HG03060 (cell line): ENCODE measurements at regions not wholly inside any gene's neighbourhood (a gene's known extent, or its start where the extent isn't known, plus 50 kb on each side); places are given as distances from the start of the nearest gene placed in this dataset.

ENCODE experiments used
- ATAC-seq: cut with Tn5 transposase; IDR thresholded peaks from one replicate; pipeline ENCODE4 v1.9.1; 2021; ENCODE audit warnings: low read depth, moderate number of reproducible peaks; ENCODE audit not compliant: unreplicated experiment

GRCh38 chr11:24295360-24295759, 201.5 kb upstream of the LUZP2 start:
- ATAC-seq, result no peak

GRCh38 chr11:24297461-24297860, 199.4 kb upstream of the LUZP2 start:
- ATAC-seq, result no peak

DNA sequence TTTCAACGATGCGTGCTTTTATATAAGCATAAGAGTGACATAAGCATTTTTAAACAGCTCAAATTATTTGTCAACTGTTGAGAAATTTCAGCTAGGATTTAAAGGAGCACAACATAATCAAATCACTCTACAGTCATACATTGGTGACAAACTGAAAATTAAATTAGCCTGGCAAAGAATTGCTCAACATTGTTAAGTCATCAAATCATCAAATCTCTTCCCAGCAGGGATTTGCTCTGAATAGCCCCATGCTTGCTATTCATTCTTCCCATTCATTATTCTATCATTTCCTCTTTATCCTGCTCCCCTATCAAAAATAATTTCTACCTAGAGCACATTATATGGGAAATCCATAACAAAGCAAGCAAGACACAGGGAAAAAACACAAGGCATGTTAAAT, 198.7 kb upstream of the LUZP2 start:
- ATAC-seq, result no peak

GRCh38 chr11:24311974-24312373, 184.9 kb upstream of the LUZP2 start:
- ATAC-seq, result no peak

DNA sequence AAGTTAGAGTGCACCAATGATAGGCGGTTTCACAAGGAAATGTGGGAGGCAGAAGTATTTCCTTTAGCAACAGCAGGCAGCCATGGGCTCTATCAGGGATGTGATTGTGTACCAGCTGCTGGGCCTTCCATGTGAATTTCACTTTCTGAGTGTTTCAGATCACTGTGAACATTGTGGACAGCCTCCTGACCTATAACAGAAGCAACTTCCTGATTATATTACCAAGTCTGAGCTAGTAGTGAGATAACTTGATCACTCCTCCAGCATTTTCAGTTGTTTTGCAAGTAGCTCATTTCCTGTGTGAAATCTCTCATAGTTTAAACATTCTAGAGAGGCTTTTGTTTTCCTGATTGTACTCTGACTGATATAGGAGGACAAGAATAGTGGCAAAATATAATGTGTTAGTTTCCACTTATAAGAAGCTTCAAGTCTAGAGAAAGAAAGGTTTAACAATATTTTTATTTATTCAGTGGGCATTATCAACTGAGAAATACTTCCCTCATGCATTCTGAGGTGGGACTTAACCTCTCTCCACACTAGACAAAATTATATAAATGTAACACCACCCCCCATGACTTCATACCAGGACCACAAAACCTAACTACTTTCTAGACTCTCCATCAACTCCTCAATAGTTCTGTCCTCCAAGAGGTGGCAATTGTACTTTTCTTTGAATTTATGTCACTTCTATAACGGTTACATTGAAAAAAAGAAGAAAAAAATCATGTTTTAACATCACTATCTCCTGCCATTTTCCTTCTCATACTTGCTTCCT, 184.2 kb upstream of the LUZP2 start:
- ATAC-seq, result no peak

- ATAC-seq, result no peak
Measured at GRCh38 chr11:24321229-24321628, 175.6 kb upstream of the LUZP2 start.

- ATAC-seq, result no peak
Measured at GRCh38 chr11:24324211-24324610, 172.6 kb upstream of the LUZP2 start.

DNA sequence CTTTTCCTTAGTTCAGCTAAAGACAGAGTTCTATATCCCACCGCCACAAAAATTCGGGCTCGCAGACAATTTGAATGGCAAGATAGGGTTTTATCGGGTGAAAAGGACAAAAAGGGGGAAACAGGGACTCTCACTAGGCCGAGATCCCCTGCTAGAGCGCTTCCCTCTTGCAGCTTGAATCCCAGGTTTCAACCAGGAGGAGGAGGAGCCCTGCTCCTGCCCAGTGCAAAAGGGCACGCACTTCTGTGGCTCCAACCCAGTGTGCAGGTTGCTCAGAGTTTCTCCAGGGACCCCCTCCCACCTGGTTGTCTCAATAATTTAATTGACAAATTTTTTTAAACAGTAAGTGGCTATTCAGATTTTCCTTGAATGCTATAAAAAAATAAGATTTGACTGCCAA, 152.6 kb upstream of the LUZP2 start:
- ATAC-seq, result no peak

- ATAC-seq, result no peak
Measured at GRCh38 chr11:24348908-24349307, 147.9 kb upstream of the LUZP2 start.

GRCh38 chr11:24351179-24351578, 145.7 kb upstream of the LUZP2 start:
- ATAC-seq, result no peak

- ATAC-seq, result no peak
Measured at GRCh38 chr11:24356501-24356900, 140.4 kb upstream of the LUZP2 start.

GRCh38 chr11:24357620-24358410, 139.0 kb upstream of the LUZP2 start:
- no peak for ATAC-seq

DNA sequence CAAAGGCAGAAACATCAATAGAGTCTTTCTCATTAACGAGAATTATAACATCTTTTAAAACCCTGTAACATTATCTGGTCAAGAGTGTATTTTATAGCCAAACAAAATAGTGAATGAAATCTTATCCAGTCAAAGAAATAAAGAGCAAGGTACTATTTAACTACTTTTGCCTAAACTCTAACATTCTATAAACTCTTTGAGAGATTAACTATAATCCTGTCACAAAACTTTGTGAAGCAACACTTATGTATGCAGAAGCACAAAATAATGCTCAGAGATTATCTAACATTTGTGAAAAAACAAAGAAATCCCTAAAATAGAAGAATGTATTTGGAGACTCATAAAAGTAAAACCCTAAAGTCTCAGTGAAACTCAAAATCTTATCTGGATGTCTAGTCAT, 124.4 kb upstream of the LUZP2 start:
- no peak for ATAC-seq

- no peak for ATAC-seq
Measured at GRCh38 chr11:24373516-24373915, 123.3 kb upstream of the LUZP2 start.

- ATAC-seq, result no peak
Measured at GRCh38 chr11:24375351-24375750, 121.5 kb upstream of the LUZP2 start.

- no peak for ATAC-seq
Measured at GRCh38 chr11:24375931-24376330, 120.9 kb upstream of the LUZP2 start.

DNA sequence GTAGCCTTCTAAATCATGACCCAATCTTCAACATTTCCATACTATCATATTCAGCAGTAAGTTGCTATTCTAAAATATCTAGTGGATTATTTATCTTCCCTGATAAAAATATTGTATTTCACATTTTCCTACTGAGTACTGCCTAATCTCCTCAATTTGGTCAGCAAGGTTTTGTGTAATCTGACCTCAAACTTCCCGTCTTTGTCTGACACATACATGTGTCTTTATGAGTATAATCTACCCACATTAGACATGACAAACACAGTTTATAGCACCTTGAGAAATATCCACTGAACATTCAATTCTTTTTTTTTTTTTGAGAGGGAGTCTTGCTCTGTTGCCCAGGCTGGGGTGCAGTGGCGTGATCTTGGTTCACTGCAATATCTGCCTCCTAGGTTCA, 113.7 kb upstream of the LUZP2 start:
- no peak for ATAC-seq

DNA sequence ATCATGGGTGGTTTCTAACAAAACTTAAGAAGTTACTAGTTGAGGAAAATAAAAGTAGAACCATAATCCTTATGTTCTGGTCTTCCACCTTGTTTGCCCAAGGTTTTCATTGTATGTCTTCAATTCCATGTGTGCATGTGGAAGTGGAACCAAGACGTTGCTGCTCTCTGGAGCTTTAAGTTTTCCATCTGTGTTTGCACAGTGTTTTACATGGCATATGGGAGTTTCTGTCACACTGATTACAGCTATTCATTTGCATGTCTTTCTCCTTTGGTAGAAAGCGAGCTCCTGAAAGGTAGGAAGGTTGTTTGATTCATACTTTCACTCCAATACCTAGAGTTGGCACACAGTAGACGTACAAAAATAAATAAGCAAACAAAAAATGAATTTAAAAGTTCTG, 112.6 kb upstream of the LUZP2 start:
- ATAC-seq, result no peak

DNA sequence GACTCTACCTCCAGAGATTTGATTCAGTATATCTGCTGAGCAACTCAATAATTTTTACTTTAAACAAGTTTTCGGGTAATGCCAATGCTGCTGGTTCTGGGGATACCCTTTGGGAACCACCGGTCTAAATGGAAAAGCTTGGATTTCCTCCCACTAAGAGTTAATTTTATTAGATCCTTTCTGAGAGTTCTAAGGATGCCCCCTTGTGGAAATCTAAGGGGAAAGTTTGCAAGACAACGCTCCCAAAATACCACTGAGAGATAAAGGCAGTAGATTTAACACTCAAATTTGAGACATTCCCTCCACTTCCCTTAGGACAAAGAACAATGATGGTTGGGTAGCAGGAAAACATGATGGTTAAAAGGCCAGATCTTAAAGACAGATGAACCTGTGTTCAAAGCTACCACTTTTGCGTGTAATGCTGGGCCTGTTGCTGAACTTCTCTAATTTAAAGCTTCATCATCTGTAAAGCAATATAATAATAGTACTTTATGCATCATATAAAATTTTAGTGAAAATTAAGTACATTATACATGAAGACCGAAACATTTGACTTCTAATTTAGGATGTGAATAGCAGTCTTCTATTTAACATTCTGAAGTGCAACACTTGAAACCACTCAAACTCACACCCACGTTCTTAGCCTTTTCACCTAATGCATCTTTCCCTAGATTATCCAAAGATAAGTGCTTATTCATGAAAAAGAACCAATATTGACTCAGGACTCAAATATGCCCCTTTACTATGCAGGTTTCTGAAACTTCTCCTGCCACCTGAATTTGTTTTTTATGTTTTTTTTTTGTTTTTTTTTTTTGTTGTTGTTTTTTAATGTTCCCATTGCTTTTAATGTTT, 110.1 kb upstream of the LUZP2 start:
- no peak for ATAC-seq

DNA sequence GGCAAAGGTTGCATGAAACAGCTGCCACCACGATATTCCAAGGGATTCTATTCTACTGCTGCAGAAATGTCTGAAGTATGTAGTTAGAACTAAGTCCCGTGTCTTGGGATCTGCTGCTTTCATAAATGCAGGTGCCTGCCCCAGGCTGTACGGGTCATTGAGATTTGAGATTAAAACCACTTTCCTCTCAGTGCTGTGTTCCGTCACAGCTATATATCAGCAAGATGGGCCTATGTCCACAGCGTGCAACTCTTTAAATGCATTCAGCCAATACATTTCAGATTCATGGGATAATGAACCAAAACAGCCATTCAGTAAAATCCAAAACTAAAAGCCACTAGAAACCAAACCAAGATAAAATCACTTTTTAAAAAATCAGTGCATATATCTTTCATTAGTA, 107.3 kb upstream of the LUZP2 start:
- ATAC-seq, result no peak

- no peak for ATAC-seq
Measured at GRCh38 chr11:24390016-24390415, 106.8 kb upstream of the LUZP2 start.
